GM21723 (cell line): ENCODE measurements at regions not wholly inside any gene's neighbourhood (a gene's known extent, or its start where the extent isn't known, plus 50 kb on each side); places are given as distances from the start of the nearest gene placed in this dataset.

Source experiments
- ATAC-seq: cut with Tn5 transposase; IDR thresholded peaks from one replicate; pipeline ENCODE4 v1.9.1; 2021; ENCODE audit warnings: mild to moderate bottlenecking, moderate library complexity; ENCODE audit not compliant: unreplicated experiment

GRCh38 chr20:17858450-17859001 is 110.1 kb downstream of the SNX5 start:
- no peak for ATAC-seq

- no peak for ATAC-seq
Measured at GRCh38 chr20:17857639-17858449, 110.8 kb downstream of the SNX5 start.

GRCh38 chr20:17856837-17857605 is 111.6 kb downstream of the SNX5 start:
- no peak for ATAC-seq

- peak; percentile 90 for ATAC-seq
Measured at GRCh38 chr20:17856024-17856564, 112.5 kb downstream of the SNX5 start.

- ATAC-seq: no peak
Measured at GRCh38 chr20:17854307-17854903, 114.2 kb downstream of the SNX5 start.

DNA sequence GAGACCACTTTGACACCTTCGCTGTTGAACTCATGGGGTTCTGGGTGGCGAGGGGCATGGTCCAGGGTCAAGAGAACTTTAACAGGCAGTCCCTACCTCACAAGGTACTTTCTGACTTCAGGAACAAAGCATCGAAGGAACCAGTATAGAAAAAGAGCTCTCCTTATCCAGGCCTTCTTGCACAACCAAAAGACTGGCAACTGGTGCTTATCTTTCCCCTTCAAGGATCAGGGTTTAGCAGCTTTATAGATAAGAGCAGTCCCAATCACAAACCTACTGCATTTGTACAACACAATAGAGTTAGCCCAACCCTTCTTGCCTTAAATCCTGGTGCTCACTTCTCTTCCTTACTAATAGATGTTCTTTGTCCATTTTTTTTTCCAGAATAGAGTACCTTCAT is 116.3 kb downstream of the SNX5 start:
- ATAC-seq: no peak

GRCh38 chr20:17850684-17851026 is 117.9 kb downstream of the SNX5 start:
- ATAC-seq: no peak

- no peak for ATAC-seq
Measured at GRCh38 chr20:17849901-17850683, 118.5 kb downstream of the SNX5 start.

DNA sequence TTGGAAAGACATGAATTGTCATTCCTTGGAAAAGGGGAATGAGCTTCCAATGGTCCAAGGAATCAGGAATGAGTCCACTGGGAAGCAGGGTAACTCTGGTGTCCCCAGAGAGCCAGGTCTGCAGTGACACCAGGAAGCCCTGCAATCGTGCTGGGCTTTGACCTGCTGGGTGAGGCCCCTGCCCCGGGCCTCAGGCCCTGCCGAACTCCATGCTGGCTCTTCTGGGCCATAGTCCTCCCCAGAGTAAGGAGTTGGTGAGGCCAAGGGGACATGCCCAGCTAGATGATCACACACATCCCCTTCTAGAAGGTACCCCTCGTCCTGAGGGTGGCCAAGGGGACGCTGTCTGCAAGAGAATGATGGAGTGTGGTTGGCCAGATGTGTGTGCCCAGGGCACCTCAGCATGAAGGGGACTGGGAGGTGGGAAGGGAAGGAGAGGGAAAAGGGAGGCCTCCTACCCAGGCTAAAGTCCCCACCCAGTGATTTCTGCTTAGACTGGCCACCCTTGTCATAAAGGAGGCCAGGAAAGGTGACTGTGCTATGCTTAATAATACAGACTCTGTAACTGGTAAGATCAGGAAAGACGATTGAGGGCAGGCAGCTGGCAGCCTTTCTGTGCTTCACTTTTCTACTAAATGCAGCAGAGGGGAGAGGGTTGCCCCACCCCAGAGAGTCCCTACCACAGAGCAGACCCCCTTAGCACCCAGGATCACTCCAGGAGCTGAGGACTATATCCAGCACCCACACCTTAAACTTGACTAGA is 119.3 kb downstream of the SNX5 start:
- no peak for ATAC-seq

DNA sequence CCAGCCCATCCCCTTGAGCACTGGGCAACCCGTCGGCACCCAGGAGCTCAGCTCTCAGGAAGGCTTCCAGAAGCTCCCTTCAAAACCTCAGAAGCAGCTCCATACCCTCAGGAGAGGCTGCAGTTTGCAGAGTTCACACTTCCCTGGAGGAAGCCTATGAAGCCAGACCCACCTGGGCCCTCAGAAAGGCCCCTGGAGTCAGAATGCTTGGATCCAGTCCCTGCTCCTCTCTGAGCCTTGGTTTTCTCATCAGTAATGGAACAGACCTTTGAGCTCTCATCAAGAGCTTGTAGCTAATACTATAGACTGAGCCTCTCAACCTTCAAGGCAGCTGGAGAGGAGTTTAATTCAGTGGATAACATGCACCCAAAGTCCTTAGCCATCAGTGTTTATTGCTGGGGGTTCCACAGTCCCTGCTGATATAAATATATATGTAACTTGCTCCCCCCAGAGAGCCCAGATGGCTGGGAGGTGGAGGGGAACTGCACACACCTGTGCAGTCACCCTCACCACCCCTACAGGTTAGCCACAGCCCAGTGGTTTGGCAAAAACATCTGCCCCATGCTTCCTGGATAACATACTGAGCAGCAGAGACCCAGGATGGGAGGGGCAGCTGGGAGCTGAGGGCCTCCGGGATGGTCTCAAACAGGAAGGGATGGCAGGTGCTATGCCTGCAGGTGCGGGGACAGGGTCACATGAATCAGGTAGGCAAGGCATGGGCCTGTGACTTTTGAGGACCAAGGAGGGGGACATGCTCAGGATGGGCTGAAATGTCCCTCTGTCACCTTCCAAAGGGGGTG is 120.1 kb downstream of the SNX5 start:
- peak; percentile 55 for ATAC-seq

DNA sequence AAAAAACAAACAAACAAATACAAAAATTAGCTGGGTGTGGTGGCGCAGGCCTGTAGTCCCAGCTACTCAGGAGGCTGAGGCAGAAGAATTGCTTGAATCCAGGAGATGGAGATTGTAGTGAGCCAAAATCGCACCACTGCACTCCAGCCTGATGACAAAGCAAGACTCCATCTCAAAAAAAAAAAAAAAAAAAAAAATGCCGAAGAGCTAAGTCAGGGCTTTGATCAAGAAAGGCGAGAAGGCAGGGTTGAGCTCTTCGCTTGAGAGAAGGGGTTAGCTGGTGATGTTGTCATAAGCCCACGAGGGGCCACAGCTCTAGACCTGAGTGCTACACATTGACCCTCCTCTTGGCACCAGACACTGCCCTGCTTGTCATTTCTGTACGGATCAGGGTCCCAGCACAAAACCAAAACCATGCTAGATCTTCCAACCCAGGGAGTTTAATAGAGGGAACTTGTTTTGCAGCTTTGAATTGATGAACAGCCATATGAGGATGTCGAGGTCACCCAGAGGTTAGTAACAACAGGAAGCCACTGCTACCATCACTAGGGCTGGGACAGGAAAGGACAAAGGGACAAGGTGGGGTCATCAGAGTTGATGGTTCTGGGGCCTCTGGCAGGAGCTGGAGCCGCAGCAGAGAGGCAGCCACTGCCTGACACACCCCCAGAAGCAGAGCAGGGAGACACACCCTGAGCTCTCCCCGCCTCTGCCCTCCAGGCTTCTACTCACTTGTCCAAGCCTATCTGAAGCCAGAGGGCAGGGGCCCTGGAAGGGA is 122.7 kb downstream of the SNX5 start:
- no peak for ATAC-seq

- no peak for ATAC-seq
Measured at GRCh38 chr20:17844549-17845298, 123.9 kb downstream of the SNX5 start.

GRCh38 chr20:17844133-17844429 is 124.5 kb downstream of the SNX5 start:
- no peak for ATAC-seq

DNA sequence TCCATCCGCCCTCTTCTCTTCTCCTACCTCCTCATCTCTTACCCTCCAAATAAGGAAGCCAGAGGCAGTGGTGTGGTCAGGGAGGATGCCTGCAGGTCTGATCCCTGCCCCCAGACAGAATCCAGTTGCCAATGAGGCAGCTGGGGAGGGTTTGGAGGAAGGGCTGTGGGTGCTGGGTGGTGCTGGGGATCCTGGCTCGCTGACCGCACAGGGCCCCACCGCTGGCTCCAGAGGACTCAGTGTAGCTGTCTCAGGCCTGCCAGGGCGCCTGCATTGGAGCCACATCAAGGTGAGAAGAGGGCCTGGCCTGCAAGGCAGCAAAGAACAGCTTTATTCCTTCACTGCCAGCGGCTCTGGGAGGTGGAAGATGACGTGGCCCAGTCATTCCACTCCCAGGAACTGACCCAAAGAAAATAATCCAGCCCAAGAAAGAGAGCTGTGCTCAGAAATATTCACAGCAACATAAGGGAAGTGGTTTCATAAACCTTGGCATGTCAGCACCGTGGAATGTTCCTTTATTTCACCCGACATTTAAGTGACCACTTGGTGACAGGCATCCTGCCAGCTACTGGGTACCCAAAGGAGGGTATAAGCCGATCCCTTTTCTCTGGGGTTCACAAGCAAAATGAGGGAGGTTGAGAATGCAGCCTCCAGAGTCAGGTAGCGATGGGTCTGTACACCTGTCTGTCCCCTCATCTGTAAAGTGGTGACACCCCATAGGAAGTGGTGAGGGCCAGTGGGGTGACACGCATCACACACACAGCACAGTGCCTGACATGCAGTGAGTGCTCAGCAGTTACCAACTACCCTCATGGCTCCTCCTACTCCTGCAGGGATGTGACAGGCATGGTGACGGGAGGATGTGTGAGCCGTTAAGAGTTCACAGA is 125.1 kb downstream of the SNX5 start:
- no peak for ATAC-seq

GRCh38 chr20:17841751-17842215 is 126.8 kb downstream of the SNX5 start:
- no peak for ATAC-seq

GRCh38 chr20:17840423-17840822 is 128.2 kb downstream of the SNX5 start:
- ATAC-seq: no peak

GRCh38 chr20:17838921-17839320 is 129.7 kb downstream of the SNX5 start:
- no peak for ATAC-seq
